ENCODE measurements at regions not wholly inside any gene's neighbourhood (a gene's known extent, or its start where the extent isn't known, plus 50 kb on each side); places are given as distances from the start of the nearest gene placed in this dataset.

DNA sequence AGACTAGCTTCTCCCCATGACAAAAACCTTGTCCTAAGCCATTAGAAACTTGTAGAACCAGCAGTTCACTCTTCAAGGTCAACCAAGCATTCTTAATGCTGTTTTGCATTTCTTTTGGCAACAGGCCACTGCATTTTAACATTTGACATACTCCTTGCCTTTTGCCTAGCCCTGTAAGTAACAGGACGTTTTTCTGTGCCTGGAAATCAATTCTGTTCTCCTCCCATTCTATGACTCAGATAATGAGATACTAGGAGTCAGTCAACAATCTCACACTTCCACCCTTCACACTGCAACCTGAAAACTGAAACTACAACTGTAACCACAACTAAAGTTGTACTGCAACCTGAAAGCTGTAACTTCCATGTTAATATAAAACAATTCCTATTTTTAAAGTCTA, 268.7 kb downstream of the MZT1 start:
- Histone ChIP-seq H2AFZ (ENCODE audit: low read depth, low read length, poor library complexity, severe bottlenecking) (no peak overlapping the region), H3K9me2 (ENCODE audit: insufficient read depth) (no peaks in the 10 kb centered on the region), H3K4me3 (replicated peaks in 1 of 2; ENCODE audit: low read depth in 1 of 2, low read length in 2 of 2) (no peak overlapping the region), H3K79me2 (ENCODE audit: insufficient read depth, low read length) (no peaks in the 10 kb centered on the region), H4K20me1 (ENCODE audit: insufficient read depth) (no peaks in the 10 kb centered on the region), H3K9me3 (ENCODE audit: control insufficient read depth in 1 of 2, insufficient read depth in 1 of 2, low read depth in 1 of 2, low read length in 2 of 2) (no peaks in the 10 kb centered on the region), H3K4me2 (ENCODE audit: low read length) (no peak overlapping the region), H3K27ac (ENCODE audit: low read depth, low read length) (no peak overlapping the region), H3K36me3 (ENCODE audit: control insufficient read depth in 1 of 2, insufficient read depth in 2 of 2, low read length in 2 of 2) (no peaks in the 10 kb centered on the region), H3K27me3 (ENCODE audit: insufficient read depth, low read length) (no peaks in the 10 kb centered on the region), H3K4me1 (ENCODE audit: control insufficient read depth in 1 of 2, insufficient read depth in 2 of 2, low read length in 2 of 2) (no peaks in the 10 kb centered on the region), H3K9ac (ENCODE audit: low read length) (no peak overlapping the region)
- intact Hi-C loops (cut with micrococcal nuclease) = no loop called here
- no peak for TF ChIP-seq JUND (IDR thresholded peaks at IDR 0.05)
- no peak for TF ChIP-seq TCF7L2 (IDR thresholded peaks at IDR 0.05; ENCODE audit: borderline replicate concordance, extremely low read depth, insufficient read depth, insufficient read length)
- no peak for TF ChIP-seq SIN3A (IDR thresholded peaks at IDR 0.05; ENCODE audit: low read depth)
- TF ChIP-seq SP1 (IDR thresholded peaks at IDR 0.05; ENCODE audit: low read depth) = no peak
- TF ChIP-seq, protein P1, sequence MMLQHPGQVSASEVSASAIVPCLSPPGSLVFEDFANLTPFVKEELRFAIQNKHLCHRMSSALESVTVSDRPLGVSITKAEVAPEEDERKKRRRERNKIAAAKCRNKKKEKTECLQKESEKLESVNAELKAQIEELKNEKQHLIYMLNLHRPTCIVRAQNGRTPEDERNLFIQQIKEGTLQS (IDR thresholded peaks at IDR 0.05) = no peak
- TF ChIP-seq, protein P2, sequence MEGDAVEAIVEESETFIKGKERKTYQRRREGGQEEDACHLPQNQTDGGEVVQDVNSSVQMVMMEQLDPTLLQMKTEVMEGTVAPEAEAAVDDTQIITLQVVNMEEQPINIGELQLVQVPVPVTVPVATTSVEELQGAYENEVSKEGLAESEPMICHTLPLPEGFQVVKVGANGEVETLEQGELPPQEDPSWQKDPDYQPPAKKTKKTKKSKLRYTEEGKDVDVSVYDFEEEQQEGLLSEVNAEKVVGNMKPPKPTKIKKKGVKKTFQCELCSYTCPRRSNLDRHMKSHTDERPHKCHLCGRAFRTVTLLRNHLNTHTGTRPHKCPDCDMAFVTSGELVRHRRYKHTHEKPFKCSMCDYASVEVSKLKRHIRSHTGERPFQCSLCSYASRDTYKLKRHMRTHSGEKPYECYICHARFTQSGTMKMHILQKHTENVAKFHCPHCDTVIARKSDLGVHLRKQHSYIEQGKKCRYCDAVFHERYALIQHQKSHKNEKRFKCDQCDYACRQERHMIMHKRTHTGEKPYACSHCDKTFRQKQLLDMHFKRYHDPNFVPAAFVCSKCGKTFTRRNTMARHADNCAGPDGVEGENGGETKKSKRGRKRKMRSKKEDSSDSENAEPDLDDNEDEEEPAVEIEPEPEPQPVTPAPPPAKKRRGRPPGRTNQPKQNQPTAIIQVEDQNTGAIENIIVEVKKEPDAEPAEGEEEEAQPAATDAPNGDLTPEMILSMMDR (IDR thresholded peaks at IDR 0.05 in 2 of 3, conservative IDR thresholded peaks at IDR 0.05 in 1 of 3; ENCODE audit: borderline replicate concordance in 1 of 3, insufficient read depth in 1 of 3, low read depth in 2 of 3, low read length in 2 of 3) = no peak
- TF ChIP-seq EZH2phosphoT487 (IDR thresholded peaks at IDR 0.05; ENCODE audit: borderline replicate concordance) = no peak
- TF ChIP-seq EGR1 (IDR thresholded peaks at IDR 0.05; ENCODE audit: low read depth) = no peak
- no peak for TF ChIP-seq CBX3 (IDR thresholded peaks at IDR 0.05; ENCODE audit: low read depth)
- TF ChIP-seq ELF1 (IDR thresholded peaks at IDR 0.05; ENCODE audit: borderline replicate concordance, low read depth) = no peak
- no peak for TF ChIP-seq FOSL1 (IDR thresholded peaks at IDR 0.05; ENCODE audit: low read depth)
- TF ChIP-seq SRF (IDR thresholded peaks at IDR 0.05; ENCODE audit: low read depth) = no peak
- TF ChIP-seq CEBPB (IDR thresholded peaks at IDR 0.05; ENCODE audit: low read depth) = no peak
- no peak for DNase-seq (ENCODE audit: low read depth, low spot score)
- RAD21 ChIA-PET (ENCODE audit: low non-redundant PET in 1 of 2, low total read pairs in 2 of 2, uncharacterized antibody in 2 of 2, unreplicated experiment in 2 of 2) = no interaction called here
- CTCF ChIA-PET = no interaction called here
- POLR2A ChIA-PET = no interaction called here
- no TSS peak for BruUV-seq (replicated peaks)
- ATAC-seq = no peak
